ENCODE measurements at regions not wholly inside any gene's neighbourhood (a gene's known extent, or its start where the extent isn't known, plus 50 kb on each side); places are given as distances from the start of the nearest gene placed in this dataset.

GRCh38 chr4:187562345-187562744, 433.2 kb upstream of the ZFP42 start:
- no peak overlapping the region for H3K4me3 ChIP-seq (replicated peaks; ENCODE audit: insufficient read depth, low read length)

GRCh38 chr4:187565416-187565815, 430.2 kb upstream of the ZFP42 start:
- DNase-seq (ENCODE audit: low read depth in 1 of 2, low spot score in 1 of 2) = no peak
- Histone ChIP-seq H3K27me3 (ENCODE audit: insufficient read depth, poor library complexity, severe bottlenecking) (no peaks in the 10 kb centered on the region), H3K4me3 (replicated peaks; ENCODE audit: insufficient read depth, low read length) (no peak overlapping the region), H3K27ac (replicated peaks) (no peak overlapping the region)
- TF ChIP-seq GABPA (IDR thresholded peaks at IDR 0.05; ENCODE audit: low read depth) (no peak), POLR2AphosphoS5 (IDR thresholded peaks at IDR 0.05; ENCODE audit: low read depth) (no peak), CTCF (IDR thresholded peaks at IDR 0.05; ENCODE audit: insufficient read depth, low read length) (no peak), REST (IDR thresholded peaks at IDR 0.05; ENCODE audit: insufficient replicate concordance, low read depth) (no peak), SPI1 (IDR thresholded peaks at IDR 0.05; ENCODE audit: borderline replicate concordance, low read depth) (no peak)

More at GRCh38 chr4:187562345-187562744, 433.2 kb upstream of the ZFP42 start:
- Histone ChIP-seq H3K27me3 (ENCODE audit: insufficient read depth, poor library complexity, severe bottlenecking) (no peaks in the 10 kb centered on the region), H3K27ac (replicated peaks) (no peak overlapping the region)
- DNase-seq (ENCODE audit: low read depth in 1 of 2, low spot score in 1 of 2) = no peak
- TF ChIP-seq GABPA (IDR thresholded peaks at IDR 0.05; ENCODE audit: low read depth) (no peak), SPI1 (IDR thresholded peaks at IDR 0.05; ENCODE audit: borderline replicate concordance, low read depth) (no peak), CTCF (IDR thresholded peaks at IDR 0.05; ENCODE audit: insufficient read depth, low read length) (no peak), REST (IDR thresholded peaks at IDR 0.05; ENCODE audit: insufficient replicate concordance, low read depth) (no peak), POLR2AphosphoS5 (IDR thresholded peaks at IDR 0.05; ENCODE audit: low read depth) (no peak)

GRCh38 chr4:187569871-187570270, 425.7 kb upstream of the ZFP42 start:
- TF ChIP-seq POLR2AphosphoS5 (IDR thresholded peaks at IDR 0.05; ENCODE audit: low read depth) (no peak), REST (IDR thresholded peaks at IDR 0.05; ENCODE audit: insufficient replicate concordance, low read depth) (no peak), GABPA (IDR thresholded peaks at IDR 0.05; ENCODE audit: low read depth) (no peak), SPI1 (IDR thresholded peaks at IDR 0.05; ENCODE audit: borderline replicate concordance, low read depth) (no peak), CTCF (IDR thresholded peaks at IDR 0.05; ENCODE audit: insufficient read depth, low read length) (no peak)
- Histone ChIP-seq H3K27me3 (ENCODE audit: insufficient read depth, poor library complexity, severe bottlenecking) (no peaks in the 10 kb centered on the region), H3K27ac (replicated peaks) (no peak overlapping the region), H3K4me3 (replicated peaks; ENCODE audit: insufficient read depth, low read length) (no peak overlapping the region)
- no peak for DNase-seq (ENCODE audit: low read depth in 1 of 2, low spot score in 1 of 2)
